ENCODE measurements at regions not wholly inside any gene's neighbourhood (a gene's known extent, or its start where the extent isn't known, plus 50 kb on each side); places are given as distances from the start of the nearest gene placed in this dataset.

DNA sequence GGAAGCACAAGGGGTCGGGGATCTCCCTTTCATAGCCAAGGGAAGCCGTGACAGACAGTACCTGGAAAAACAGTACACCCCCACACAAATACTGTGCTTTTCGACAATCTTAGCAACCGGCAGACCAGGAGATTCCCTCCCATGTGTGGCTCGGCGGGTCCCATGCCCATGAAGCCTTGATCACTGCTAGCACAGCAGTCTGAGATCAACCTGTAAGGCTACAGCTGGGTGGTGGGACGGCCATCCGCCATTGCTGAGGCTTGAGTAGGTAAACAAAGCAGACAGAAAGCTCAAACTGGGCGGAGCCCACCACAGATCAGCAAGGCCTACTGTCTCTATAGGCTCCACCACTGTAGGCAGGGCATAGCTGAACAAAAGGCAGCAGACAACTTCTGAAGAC, 180.2 kb upstream of the SOX6 start:
- no peaks in the 10 kb centered on the region for H3K79me2 ChIP-seq (ENCODE audit: insufficient read depth)

DNA sequence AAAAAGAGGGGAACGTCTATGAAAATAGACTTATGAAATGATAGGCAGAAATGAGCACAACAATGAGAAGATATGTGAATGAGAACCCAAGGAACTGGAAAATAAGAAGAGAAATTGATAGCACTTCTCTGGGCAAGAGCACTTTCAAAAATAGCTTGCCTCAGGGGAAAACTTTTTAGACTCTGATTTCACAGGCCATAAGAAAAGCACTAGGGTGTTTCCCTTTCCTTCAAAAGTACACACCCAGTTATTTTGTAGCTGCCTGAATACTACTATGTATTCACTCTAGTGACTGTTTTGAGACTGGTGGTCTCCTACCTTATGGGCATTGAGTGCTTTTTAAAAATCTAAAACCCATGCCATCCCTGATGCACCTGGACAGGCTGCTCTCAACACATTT, 172.3 kb upstream of the SOX6 start:
- Histone ChIP-seq H3K79me2 (ENCODE audit: insufficient read depth) (no peaks in the 10 kb centered on the region), H4K20me1 (ENCODE audit: insufficient read depth) (no peaks in the 10 kb centered on the region), H2AFZ (ENCODE audit: low read depth) (no peak overlapping the region), H3K9ac (no peak overlapping the region), H3K4me1 (ENCODE audit: control insufficient read depth in 1 of 2, insufficient read depth in 2 of 2, low read depth in 1 of 2, low read length in 1 of 2) (no peaks in the 10 kb centered on the region), H3K4me3 (ENCODE audit: low read depth in 2 of 2, low read length in 1 of 2) (no peak overlapping the region), H3K27me3 (ENCODE audit: insufficient read depth) (no peaks in the 10 kb centered on the region), H3K27ac (ENCODE audit: low read depth in 2 of 2, low read length in 1 of 2) (no peak overlapping the region), H3K9me2 (no peaks in the 10 kb centered on the region), H3F3A (replicated peaks; ENCODE audit: insufficient read depth) (no peaks in the 10 kb centered on the region), H3K9me3 (no peaks in the 10 kb centered on the region), H3K36me3 (replicated peaks in 1 of 2; ENCODE audit: control insufficient read depth in 1 of 2, insufficient read depth in 2 of 2, low read length in 1 of 2) (no peaks in the 10 kb centered on the region), H3K4me2 (no peak overlapping the region)
- ChIA-PET POLR2A (no interaction called here), CTCF (interaction anchor here (2.0 kb wide), 1 partner anchor 18 kb away, joined by 4 read pairs; no protein-coding TSS in a partner anchor)
- TF ChIP-seq, protein P1, sequence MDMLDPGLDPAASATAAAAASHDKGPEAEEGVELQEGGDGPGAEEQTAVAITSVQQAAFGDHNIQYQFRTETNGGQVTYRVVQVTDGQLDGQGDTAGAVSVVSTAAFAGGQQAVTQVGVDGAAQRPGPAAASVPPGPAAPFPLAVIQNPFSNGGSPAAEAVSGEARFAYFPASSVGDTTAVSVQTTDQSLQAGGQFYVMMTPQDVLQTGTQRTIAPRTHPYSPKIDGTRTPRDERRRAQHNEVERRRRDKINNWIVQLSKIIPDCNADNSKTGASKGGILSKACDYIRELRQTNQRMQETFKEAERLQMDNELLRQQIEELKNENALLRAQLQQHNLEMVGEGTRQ (IDR thresholded peaks at IDR 0.05; ENCODE audit: borderline replicate concordance, low read depth, low read length) = no peak
- TF ChIP-seq, protein P2, sequence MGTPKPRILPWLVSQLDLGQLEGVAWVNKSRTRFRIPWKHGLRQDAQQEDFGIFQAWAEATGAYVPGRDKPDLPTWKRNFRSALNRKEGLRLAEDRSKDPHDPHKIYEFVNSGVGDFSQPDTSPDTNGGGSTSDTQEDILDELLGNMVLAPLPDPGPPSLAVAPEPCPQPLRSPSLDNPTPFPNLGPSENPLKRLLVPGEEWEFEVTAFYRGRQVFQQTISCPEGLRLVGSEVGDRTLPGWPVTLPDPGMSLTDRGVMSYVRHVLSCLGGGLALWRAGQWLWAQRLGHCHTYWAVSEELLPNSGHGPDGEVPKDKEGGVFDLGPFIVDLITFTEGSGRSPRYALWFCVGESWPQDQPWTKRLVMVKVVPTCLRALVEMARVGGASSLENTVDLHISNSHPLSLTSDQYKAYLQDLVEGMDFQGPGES (IDR thresholded peaks at IDR 0.05; ENCODE audit: low read depth, low read length) = no peak
- TF ChIP-seq MXI1 (IDR thresholded peaks at IDR 0.05; ENCODE audit: low read depth, low read length) (no peak), EZH2phosphoT487 (IDR thresholded peaks at IDR 0.05; ENCODE audit: borderline replicate concordance, low read depth) (no peak), EP300 (IDR thresholded peaks at IDR 0.05; ENCODE audit: borderline replicate concordance in 1 of 2, low read depth in 1 of 2, low read length in 1 of 2) (no peak), RAD21 (IDR thresholded peaks at IDR 0.05; ENCODE audit: low read length) (no peak), FOXM1 (IDR thresholded peaks at IDR 0.05; ENCODE audit: low read depth) (no peak), TEAD4 (IDR thresholded peaks at IDR 0.05; ENCODE audit: borderline replicate concordance, insufficient read depth) (no peak), NFIC (IDR thresholded peaks at IDR 0.05; ENCODE audit: borderline replicate concordance) (no peak), FOSL2 (IDR thresholded peaks at IDR 0.05; ENCODE audit: borderline replicate concordance, low read depth) (no peak), SIN3A (IDR thresholded peaks at IDR 0.05; ENCODE audit: borderline replicate concordance, low read depth, low read length) (no peak)
- TF ChIP-seq, protein P3, sequence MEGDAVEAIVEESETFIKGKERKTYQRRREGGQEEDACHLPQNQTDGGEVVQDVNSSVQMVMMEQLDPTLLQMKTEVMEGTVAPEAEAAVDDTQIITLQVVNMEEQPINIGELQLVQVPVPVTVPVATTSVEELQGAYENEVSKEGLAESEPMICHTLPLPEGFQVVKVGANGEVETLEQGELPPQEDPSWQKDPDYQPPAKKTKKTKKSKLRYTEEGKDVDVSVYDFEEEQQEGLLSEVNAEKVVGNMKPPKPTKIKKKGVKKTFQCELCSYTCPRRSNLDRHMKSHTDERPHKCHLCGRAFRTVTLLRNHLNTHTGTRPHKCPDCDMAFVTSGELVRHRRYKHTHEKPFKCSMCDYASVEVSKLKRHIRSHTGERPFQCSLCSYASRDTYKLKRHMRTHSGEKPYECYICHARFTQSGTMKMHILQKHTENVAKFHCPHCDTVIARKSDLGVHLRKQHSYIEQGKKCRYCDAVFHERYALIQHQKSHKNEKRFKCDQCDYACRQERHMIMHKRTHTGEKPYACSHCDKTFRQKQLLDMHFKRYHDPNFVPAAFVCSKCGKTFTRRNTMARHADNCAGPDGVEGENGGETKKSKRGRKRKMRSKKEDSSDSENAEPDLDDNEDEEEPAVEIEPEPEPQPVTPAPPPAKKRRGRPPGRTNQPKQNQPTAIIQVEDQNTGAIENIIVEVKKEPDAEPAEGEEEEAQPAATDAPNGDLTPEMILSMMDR (IDR thresholded peaks at IDR 0.05) = no peak
- TF ChIP-seq, protein P4, sequence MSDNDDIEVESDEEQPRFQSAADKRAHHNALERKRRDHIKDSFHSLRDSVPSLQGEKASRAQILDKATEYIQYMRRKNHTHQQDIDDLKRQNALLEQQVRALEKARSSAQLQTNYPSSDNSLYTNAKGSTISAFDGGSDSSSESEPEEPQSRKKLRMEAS (IDR thresholded peaks at IDR 0.05; ENCODE audit: low read depth) = no peak
- 11% methylated on average over 1 of the region's 1 CpG for whole genome bisulfite sequencing (ENCODE audit: low lambda C conversion rate)
- DNase-seq = no peak

More for the DNA sequence above, 180.2 kb upstream of the SOX6 start:
- ChIA-PET CTCF (no interaction called here), POLR2A (no interaction called here)
- Histone ChIP-seq H3K9me3 (no peaks in the 10 kb centered on the region), H3F3A (replicated peaks; ENCODE audit: insufficient read depth) (no peaks in the 10 kb centered on the region), H4K20me1 (ENCODE audit: insufficient read depth) (no peaks in the 10 kb centered on the region), H3K9me2 (no peaks in the 10 kb centered on the region), H3K4me3 (ENCODE audit: low read depth in 2 of 2, low read length in 1 of 2) (no peak overlapping the region), H3K4me1 (ENCODE audit: control insufficient read depth in 1 of 2, insufficient read depth in 2 of 2, low read depth in 1 of 2, low read length in 1 of 2) (no peaks in the 10 kb centered on the region), H3K9ac (no peak overlapping the region), H3K36me3 (replicated peaks in 1 of 2; ENCODE audit: control insufficient read depth in 1 of 2, insufficient read depth in 2 of 2, low read length in 1 of 2) (no peaks in the 10 kb centered on the region), H3K27me3 (ENCODE audit: insufficient read depth) (no peaks in the 10 kb centered on the region), H3K4me2 (no peak overlapping the region), H3K27ac (ENCODE audit: low read depth in 2 of 2, low read length in 1 of 2) (no peak overlapping the region), H2AFZ (ENCODE audit: low read depth) (no peak overlapping the region)
- no peak for DNase-seq
- 49% methylated on average over 8 of the region's 9 CpGs for WGBS (ENCODE audit: low lambda C conversion rate)
- no peak for TF ChIP-seq NFIC (IDR thresholded peaks at IDR 0.05; ENCODE audit: borderline replicate concordance)
- TF ChIP-seq RCOR1 (IDR thresholded peaks at IDR 0.05; ENCODE audit: low read length) = no peak
- TF ChIP-seq EP300 (IDR thresholded peaks at IDR 0.05; ENCODE audit: borderline replicate concordance in 1 of 2, low read depth in 1 of 2, low read length in 1 of 2) = no peak
- TF ChIP-seq, protein P1 (IDR thresholded peaks at IDR 0.05; ENCODE audit: borderline replicate concordance, low read depth, low read length) = no peak
- TF ChIP-seq ELF1 (IDR thresholded peaks at IDR 0.05) = no peak
- TF ChIP-seq GABPA (IDR thresholded peaks at IDR 0.05; ENCODE audit: low read depth) = no peak
- TF ChIP-seq, protein P3 (IDR thresholded peaks at IDR 0.05) = no peak
- no peak for TF ChIP-seq FOXJ3 (CRISPR knock-in tag; IDR thresholded peaks at IDR 0.05)
- no peak for TF ChIP-seq RXRA (IDR thresholded peaks at IDR 0.05; ENCODE audit: borderline replicate concordance, low read depth)

Measured in SK-N-SH (cell line).